ENCODE measurements at regions not wholly inside any gene's neighbourhood (a gene's known extent, or its start where the extent isn't known, plus 50 kb on each side); places are given as distances from the start of the nearest gene placed in this dataset.

DNA sequence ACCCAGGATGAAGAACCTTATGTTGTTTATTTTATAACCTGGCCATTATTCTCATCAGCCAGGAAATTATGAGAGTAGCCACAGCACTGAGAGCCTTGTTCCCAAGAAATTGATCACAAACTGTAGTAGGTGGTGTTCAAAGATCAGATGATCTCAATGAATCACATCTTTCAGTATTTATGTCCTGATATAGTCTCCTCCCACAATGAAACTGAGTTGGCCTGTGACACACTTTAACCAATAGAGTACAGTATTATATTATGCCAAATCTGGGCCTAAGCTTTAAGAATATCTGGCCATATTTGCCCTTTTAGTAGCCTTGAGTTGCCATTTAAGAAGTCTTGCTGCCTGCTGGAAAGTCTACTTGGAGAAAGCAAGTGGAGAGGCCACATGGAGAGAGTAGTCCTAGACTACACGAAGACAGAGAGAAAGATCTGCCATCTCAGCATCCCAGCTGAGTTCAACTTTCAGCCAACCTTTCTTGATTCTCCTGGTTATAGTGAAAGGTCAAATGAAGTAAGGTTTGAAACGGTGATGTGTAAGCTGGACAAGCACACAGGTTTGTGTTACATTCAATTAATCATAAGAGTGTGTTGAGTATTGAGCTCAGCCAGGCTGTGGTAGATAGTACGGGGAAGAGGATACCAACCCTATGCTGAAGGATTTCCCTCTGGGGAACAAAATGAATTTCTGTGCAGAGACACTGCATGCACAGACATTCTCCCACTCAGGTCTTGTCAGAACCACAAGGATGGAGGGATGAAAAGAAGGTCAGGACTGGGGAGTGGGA is 561.8 kb downstream of the SOX6 start:
- no peak overlapping the region for H3K4me3 ChIP-seq
- no peaks in the 10 kb centered on the region for H3K27me3 ChIP-seq
- H3K9me3 ChIP-seq = peaks cover 0 to 4% of the 10 kb centered on the region in 2 donors
- in situ Hi-C loops (cut with MboI; ENCODE audit: low pct_ligation_motif_present in 1 of 4, low pct_unique_long_range_greater_than_20kb in 1 of 4, low sequenced_read_pairs in 3 of 4) = no loop called here
- WGBS, 2 donors (ENCODE audit: low coverage in 1 of 2) = 91 to 100% methylated on average over 1 to 3 of the region's 3 CpGs
- TF ChIP-seq EP300 (IDR thresholded peaks at IDR 0.05; ENCODE audit: low read depth) = no peak
- no peak overlapping the region for H3K27ac ChIP-seq
- intact Hi-C loops (cut with DNase I; ENCODE audit: low total_unique reads) = no loop called here
- no peaks in the 10 kb centered on the region for H3K36me3 ChIP-seq
- DNase-seq = no peak
- H3K4me1 ChIP-seq = no peaks in the 10 kb centered on the region

DNA sequence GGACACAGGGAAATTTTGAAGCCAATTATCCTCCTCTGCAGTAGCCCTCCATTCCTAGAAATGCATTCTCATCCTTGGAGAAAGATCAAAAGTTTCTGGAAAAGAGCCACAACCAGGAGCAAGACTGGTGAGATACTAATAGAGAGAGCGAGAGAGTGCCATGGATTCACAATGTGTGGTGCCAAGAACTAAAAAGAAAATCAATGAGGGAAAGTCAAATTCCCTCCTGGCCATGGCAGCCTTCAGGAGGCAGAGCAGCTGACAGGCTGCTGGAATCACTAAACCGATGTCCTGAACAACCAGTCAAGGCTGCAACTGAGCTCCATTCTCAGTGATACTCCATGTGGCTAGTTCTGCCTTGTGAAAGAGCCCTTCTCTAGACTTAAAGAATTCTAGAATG is 561.0 kb downstream of the SOX6 start:
- Histone ChIP-seq H3K27ac (no peak overlapping the region), H3K27me3 (no peaks in the 10 kb centered on the region), H3K4me3 (no peak overlapping the region), H3K4me1 (no peaks in the 10 kb centered on the region), H3K9me3 (peaks cover 0 to 4% of the 10 kb centered on the region in 2 donors), H3K36me3 (no peaks in the 10 kb centered on the region)
- intact Hi-C loops (cut with DNase I; ENCODE audit: low total_unique reads) (no loop called here), in situ Hi-C loops (cut with MboI; ENCODE audit: low pct_ligation_motif_present in 1 of 4, low pct_unique_long_range_greater_than_20kb in 1 of 4, low sequenced_read_pairs in 3 of 4) (no loop called here)
- DNase-seq = no peak
- 85 to 86% methylated on average over 1 to 2 of the region's 2 CpGs for WGBS, 2 donors (ENCODE audit: low coverage in 1 of 2)
- TF ChIP-seq, protein P1, sequence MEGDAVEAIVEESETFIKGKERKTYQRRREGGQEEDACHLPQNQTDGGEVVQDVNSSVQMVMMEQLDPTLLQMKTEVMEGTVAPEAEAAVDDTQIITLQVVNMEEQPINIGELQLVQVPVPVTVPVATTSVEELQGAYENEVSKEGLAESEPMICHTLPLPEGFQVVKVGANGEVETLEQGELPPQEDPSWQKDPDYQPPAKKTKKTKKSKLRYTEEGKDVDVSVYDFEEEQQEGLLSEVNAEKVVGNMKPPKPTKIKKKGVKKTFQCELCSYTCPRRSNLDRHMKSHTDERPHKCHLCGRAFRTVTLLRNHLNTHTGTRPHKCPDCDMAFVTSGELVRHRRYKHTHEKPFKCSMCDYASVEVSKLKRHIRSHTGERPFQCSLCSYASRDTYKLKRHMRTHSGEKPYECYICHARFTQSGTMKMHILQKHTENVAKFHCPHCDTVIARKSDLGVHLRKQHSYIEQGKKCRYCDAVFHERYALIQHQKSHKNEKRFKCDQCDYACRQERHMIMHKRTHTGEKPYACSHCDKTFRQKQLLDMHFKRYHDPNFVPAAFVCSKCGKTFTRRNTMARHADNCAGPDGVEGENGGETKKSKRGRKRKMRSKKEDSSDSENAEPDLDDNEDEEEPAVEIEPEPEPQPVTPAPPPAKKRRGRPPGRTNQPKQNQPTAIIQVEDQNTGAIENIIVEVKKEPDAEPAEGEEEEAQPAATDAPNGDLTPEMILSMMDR (IDR thresholded peaks at IDR 0.05) = no peak
- no peak for TF ChIP-seq POLR2A (IDR thresholded peaks at IDR 0.05)
- TF ChIP-seq EP300 (IDR thresholded peaks at IDR 0.05; ENCODE audit: low read depth) = no peak
- TF ChIP-seq POLR2AphosphoS5 (IDR thresholded peaks at IDR 0.05) = no peak

DNA sequence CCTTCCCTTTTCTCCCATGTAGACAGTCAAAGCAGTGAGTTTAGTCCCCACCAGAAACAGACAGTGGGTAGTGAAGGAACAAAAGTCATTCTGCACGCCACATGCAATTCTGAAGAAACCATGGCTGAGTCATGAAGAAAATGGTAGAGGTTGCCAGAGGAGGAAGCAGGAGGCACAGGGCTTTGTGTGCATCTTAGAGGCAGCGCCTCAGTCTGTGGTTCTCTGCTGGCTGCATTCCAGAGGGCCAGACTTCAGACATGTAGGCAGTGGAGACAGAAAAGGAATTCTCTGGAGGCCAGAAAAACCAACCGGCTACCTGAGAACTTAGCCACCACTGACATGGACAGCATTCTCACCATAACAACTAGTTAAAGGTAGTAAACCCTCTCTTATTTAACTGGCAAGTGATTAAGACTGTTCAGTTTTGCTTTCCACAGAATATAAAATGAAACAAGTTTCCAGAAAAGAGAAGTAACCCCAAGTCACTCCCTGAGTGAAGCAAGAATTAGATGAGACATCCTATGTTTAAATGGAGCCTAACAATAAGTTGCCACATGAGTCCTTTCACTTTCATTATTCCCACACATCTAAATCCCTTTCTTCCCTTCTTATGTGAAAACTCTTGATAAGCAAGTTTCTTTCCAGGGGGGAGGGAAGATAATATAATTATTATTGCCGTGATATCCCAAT is 556.1 kb downstream of the SOX6 start:
- WGBS, 2 donors (ENCODE audit: low coverage in 1 of 2) = 57 to 63% methylated on average over 4 of the region's 4 CpGs
- intact Hi-C loops (cut with DNase I; ENCODE audit: low total_unique reads) = no loop called here
- no peaks in the 10 kb centered on the region for H3K36me3 ChIP-seq
- no peak overlapping the region for H3K4me3 ChIP-seq
- H3K27ac ChIP-seq = peak overlapping the region; percentile 14 to 33 (median 23)
- peak; percentile 21 for DNase-seq
- H3K27me3 ChIP-seq = no peaks in the 10 kb centered on the region
- H3K4me1 ChIP-seq = peaks cover 0 to 3% (median 0%) of the 10 kb centered on the region in 4 donors
- in situ Hi-C loops (cut with MboI; ENCODE audit: low pct_ligation_motif_present in 1 of 4, low pct_unique_long_range_greater_than_20kb in 1 of 4, low sequenced_read_pairs in 3 of 4) = no loop called here
- TF ChIP-seq, protein P1 (IDR thresholded peaks at IDR 0.05) = no peak
- TF ChIP-seq POLR2A (IDR thresholded peaks at IDR 0.05) = no peak
- no peak for TF ChIP-seq EP300 (IDR thresholded peaks at IDR 0.05; ENCODE audit: low read depth)
- no peaks in the 10 kb centered on the region for H3K9me3 ChIP-seq

DNA sequence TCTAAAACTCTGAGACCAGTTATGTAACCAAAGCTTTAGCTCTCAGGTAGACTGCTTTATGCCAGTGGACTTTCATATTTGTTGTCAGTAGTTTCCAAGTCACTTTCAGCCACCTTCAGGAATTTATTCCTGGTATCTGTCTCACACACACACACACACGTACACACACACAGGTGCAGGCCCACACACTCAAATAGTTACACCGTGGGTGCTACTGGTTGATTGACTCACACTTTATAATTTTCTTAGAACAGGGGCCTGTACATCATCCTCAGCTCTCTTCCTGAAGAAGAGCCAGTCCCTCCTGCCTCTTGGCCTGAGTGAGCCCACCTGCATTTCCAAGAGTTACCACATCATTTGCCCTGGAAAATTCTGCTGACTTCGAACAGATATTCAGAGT is 555.2 kb downstream of the SOX6 start:
- in situ Hi-C loops (cut with MboI; ENCODE audit: low pct_ligation_motif_present in 1 of 4, low pct_unique_long_range_greater_than_20kb in 1 of 4, low sequenced_read_pairs in 3 of 4) = no loop called here
- H3K4me1 ChIP-seq = peaks cover 0 to 3% (median 0%) of the 10 kb centered on the region in 4 donors
- H3K9me3 ChIP-seq = no peaks in the 10 kb centered on the region
- TF ChIP-seq POLR2A (IDR thresholded peaks at IDR 0.05) (no peak), POLR2AphosphoS5 (IDR thresholded peaks at IDR 0.05) (no peak), EP300 (IDR thresholded peaks at IDR 0.05; ENCODE audit: low read depth) (no peak)
- TF ChIP-seq, protein P1 (IDR thresholded peaks at IDR 0.05) = no peak
- H3K4me3 ChIP-seq = no peak overlapping the region
- no peak for DNase-seq
- 75% methylated on average over 3 of the region's 3 CpGs; no CpG with 5 or more reads in 1 of the 2 donors for WGBS, 2 donors (ENCODE audit: low coverage in 1 of 2)
- H3K27me3 ChIP-seq = no peaks in the 10 kb centered on the region
- intact Hi-C loops (cut with DNase I; ENCODE audit: low total_unique reads) = no loop called here
- H3K27ac ChIP-seq = no peak overlapping the region
- no peaks in the 10 kb centered on the region for H3K36me3 ChIP-seq
